ENCODE measurements at regions not wholly inside any gene's neighbourhood (a gene's known extent, or its start where the extent isn't known, plus 50 kb on each side); places are given as distances from the start of the nearest gene placed in this dataset.

DNA sequence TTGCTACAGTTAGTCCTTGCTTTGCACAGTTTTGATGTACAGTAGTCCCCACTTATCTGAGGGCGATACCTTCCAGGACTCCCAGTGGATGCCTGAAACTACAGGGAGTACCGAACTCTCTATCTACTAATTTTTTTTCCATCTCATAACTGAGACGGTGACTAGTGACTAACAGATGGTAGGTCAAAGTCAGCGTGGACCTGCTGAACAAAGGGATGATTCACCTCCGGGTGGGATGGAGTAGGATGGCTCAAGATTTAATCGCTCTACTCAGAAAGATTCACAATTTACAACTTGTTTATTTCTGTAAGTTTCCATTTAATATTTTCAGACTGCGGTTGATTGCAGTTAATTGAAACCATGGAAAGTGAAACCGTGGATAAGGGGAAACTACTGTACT lies 655.8 kb downstream of the ZNF674 start:
- Histone ChIP-seq H3K4me2 (ENCODE audit: insufficient read depth, low read length) (no peak overlapping the region), H3K9me1 (replicated peaks; ENCODE audit: control insufficient read depth, extremely low read depth, insufficient read depth, low read length) (no peaks in the 10 kb centered on the region), H3K27me3 (ENCODE audit: control insufficient read depth in 2 of 2, insufficient read depth in 2 of 2, low read length in 2 of 2) (no peaks in the 10 kb centered on the region), H3K9me3 (replicated peaks; ENCODE audit: control insufficient read depth, insufficient read depth, low read length) (no peaks in the 10 kb centered on the region), H3K9ac (replicated peaks; ENCODE audit: extremely low read depth, insufficient read depth, low read length) (no peak overlapping the region), H3K4me3 (replicated peaks in 1 of 3; ENCODE audit: insufficient read depth in 1 of 3, low read depth in 1 of 3, low read length in 3 of 3) (no peak overlapping the region), H3K36me3 (ENCODE audit: control insufficient read depth in 2 of 2, extremely low read depth in 1 of 2, insufficient read depth in 2 of 2, low read length in 2 of 2) (no peaks in the 10 kb centered on the region), H3K4me1 (ENCODE audit: control insufficient read depth, extremely low read depth, insufficient read depth, low read length) (no peaks in the 10 kb centered on the region), H2AFZ (ENCODE audit: low read depth, low read length) (no peak overlapping the region), H3K79me2 (ENCODE audit: control insufficient read depth, insufficient read depth, low read length) (no peaks in the 10 kb centered on the region), H4K20me1 (replicated peaks; ENCODE audit: control insufficient read depth, extremely low read depth, insufficient read depth, low read length) (no peaks in the 10 kb centered on the region), H3K27ac (ENCODE audit: insufficient read depth, low read depth, low read length) (no peak overlapping the region)
- DNase-seq (ENCODE audit: low read depth, low spot score) (no peak), FAIRE-seq (no peak)
- ChIA-PET CTCF (no interaction called here), POLR2A (no interaction called here)
- dilution Hi-C loops (cut with MboI; ENCODE audit: extremely low pct_ligation_motif_present, low sequenced_read_pairs), result no loop called here
- intact Hi-C loops (cut with micrococcal nuclease), result no loop called here
- TF ChIP-seq MAX (IDR thresholded peaks at IDR 0.05; ENCODE audit: insufficient read depth, insufficient read length) (no peak), EZH2 (IDR thresholded peaks at IDR 0.05; ENCODE audit: borderline replicate concordance, low read depth, low read length, severe bottlenecking) (no peak), JUN (IDR thresholded peaks at IDR 0.05; ENCODE audit: borderline replicate concordance, insufficient read depth, insufficient read length, low read depth) (no peak), POLR2A (IDR thresholded peaks at IDR 0.05; ENCODE audit: low read depth, low read length) (no peak), GATA2 (IDR thresholded peaks at IDR 0.05; ENCODE audit: insufficient read depth, insufficient read length, low read depth, low read length) (no peak), POLR2AphosphoS5 (IDR thresholded peaks at IDR 0.05; ENCODE audit: insufficient read depth, low read depth, low read length) (no peak), MYC (IDR thresholded peaks at IDR 0.05; ENCODE audit: low read depth, low read length) (no peak), FOS (IDR thresholded peaks at IDR 0.05; ENCODE audit: borderline replicate concordance, insufficient read depth, low read length) (no peak)
- TF ChIP-seq, protein P1, sequence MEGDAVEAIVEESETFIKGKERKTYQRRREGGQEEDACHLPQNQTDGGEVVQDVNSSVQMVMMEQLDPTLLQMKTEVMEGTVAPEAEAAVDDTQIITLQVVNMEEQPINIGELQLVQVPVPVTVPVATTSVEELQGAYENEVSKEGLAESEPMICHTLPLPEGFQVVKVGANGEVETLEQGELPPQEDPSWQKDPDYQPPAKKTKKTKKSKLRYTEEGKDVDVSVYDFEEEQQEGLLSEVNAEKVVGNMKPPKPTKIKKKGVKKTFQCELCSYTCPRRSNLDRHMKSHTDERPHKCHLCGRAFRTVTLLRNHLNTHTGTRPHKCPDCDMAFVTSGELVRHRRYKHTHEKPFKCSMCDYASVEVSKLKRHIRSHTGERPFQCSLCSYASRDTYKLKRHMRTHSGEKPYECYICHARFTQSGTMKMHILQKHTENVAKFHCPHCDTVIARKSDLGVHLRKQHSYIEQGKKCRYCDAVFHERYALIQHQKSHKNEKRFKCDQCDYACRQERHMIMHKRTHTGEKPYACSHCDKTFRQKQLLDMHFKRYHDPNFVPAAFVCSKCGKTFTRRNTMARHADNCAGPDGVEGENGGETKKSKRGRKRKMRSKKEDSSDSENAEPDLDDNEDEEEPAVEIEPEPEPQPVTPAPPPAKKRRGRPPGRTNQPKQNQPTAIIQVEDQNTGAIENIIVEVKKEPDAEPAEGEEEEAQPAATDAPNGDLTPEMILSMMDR (IDR thresholded peaks at IDR 0.05; ENCODE audit: extremely low read depth in 1 of 2, insufficient read depth in 1 of 2, low read depth in 1 of 2, low read length in 2 of 2), result no peak
- BruUV-seq (replicated peaks), result no TSS peak
